ENCODE measurements at regions not wholly inside any gene's neighbourhood (a gene's known extent, or its start where the extent isn't known, plus 50 kb on each side); places are given as distances from the start of the nearest gene placed in this dataset.
"Not testable (repeated sequence)": the region's sequence is repeated elsewhere in the genome, so short reads cannot be mapped to it uniquely, and the experiment has no call there.

GRCh38 chr4:122973465-122973864 is 51.1 kb upstream of the NUDT6 start:
- Mint-ChIP-seq H3K9me3 (peaks cover 6% of the 10 kb centered on the region), H3K27me3 (no peaks in the 10 kb centered on the region), H3K4me1 (no peaks in the 10 kb centered on the region), H3K27ac (no peak overlapping the region), H3K36me3 (peaks cover 39% of the 10 kb centered on the region), H3K4me3 (no peak overlapping the region)
- no peak for DNase-seq

- Mint-ChIP-seq H3K27ac (no peak overlapping the region), H3K27me3 (no peaks in the 10 kb centered on the region), H3K36me3 (peaks cover 57% of the 10 kb centered on the region), H3K4me3 (no peak overlapping the region), H3K4me1 (no peaks in the 10 kb centered on the region), H3K9me3 (peaks cover 7% of the 10 kb centered on the region)
- DNase-seq, result no peak
Observed at GRCh38 chr4:122976111-122976510, 53.7 kb upstream of the NUDT6 start.

GRCh38 chr4:122977103-122977502 is 54.7 kb upstream of the NUDT6 start:
- H3K36me3 Mint-ChIP-seq, result peaks cover 65% of the 10 kb centered on the region
- no peak overlapping the region for H3K4me3 Mint-ChIP-seq
- H3K27me3 Mint-ChIP-seq, result no peaks in the 10 kb centered on the region
- no peak for DNase-seq
- H3K4me1 Mint-ChIP-seq, result no peaks in the 10 kb centered on the region
- H3K27ac Mint-ChIP-seq, result no peak overlapping the region
- H3K9me3 Mint-ChIP-seq, result peaks cover 7% of the 10 kb centered on the region

GRCh38 chr4:122978109-122978508 is 55.7 kb upstream of the NUDT6 start:
- Mint-ChIP-seq H3K27ac (no peak overlapping the region), H3K4me3 (no peak overlapping the region), H3K4me1 (no peaks in the 10 kb centered on the region), H3K27me3 (no peaks in the 10 kb centered on the region), H3K9me3 (peaks cover 7% of the 10 kb centered on the region), H3K36me3 (peaks cover 71% of the 10 kb centered on the region)
- DNase-seq, result no peak

GRCh38 chr4:122978789-122979188 is 56.4 kb upstream of the NUDT6 start:
- Mint-ChIP-seq H3K4me3 (no peak overlapping the region), H3K36me3 (peaks cover 74% of the 10 kb centered on the region), H3K9me3 (peaks cover 11% of the 10 kb centered on the region), H3K27me3 (no peaks in the 10 kb centered on the region), H3K4me1 (no peaks in the 10 kb centered on the region), H3K27ac (no peak overlapping the region)
- DNase-seq, result no peak

- Mint-ChIP-seq H3K27ac (no peak overlapping the region), H3K9me3 (peaks cover 15% of the 10 kb centered on the region), H3K27me3 (no peaks in the 10 kb centered on the region), H3K4me3 (no peak overlapping the region), H3K36me3 (peaks cover 76% of the 10 kb centered on the region), H3K4me1 (no peaks in the 10 kb centered on the region)
- DNase-seq, result no peak
Observed at GRCh38 chr4:122980860-122981259, 58.5 kb upstream of the NUDT6 start.

GRCh38 chr4:122988696-122989095 is 66.3 kb upstream of the NUDT6 start:
- no peaks in the 10 kb centered on the region for H3K27me3 Mint-ChIP-seq
- peaks cover 77% of the 10 kb centered on the region for H3K36me3 Mint-ChIP-seq
- no peak overlapping the region for H3K27ac Mint-ChIP-seq
- DNase-seq, result no peak
- H3K4me1 Mint-ChIP-seq, result no peaks in the 10 kb centered on the region
- H3K9me3 Mint-ChIP-seq, result peaks cover 35% of the 10 kb centered on the region
- no peak overlapping the region for H3K4me3 Mint-ChIP-seq

- DNase-seq, result no peak
- H3K4me3 Mint-ChIP-seq, result no peak overlapping the region
- peaks cover 26% of the 10 kb centered on the region for H3K9me3 Mint-ChIP-seq
- H3K4me1 Mint-ChIP-seq, result no peaks in the 10 kb centered on the region
- no peak overlapping the region for H3K27ac Mint-ChIP-seq
- H3K27me3 Mint-ChIP-seq, result no peaks in the 10 kb centered on the region
- peaks cover 62% of the 10 kb centered on the region for H3K36me3 Mint-ChIP-seq
Observed at GRCh38 chr4:122990891-122991290, 68.5 kb upstream of the NUDT6 start.

GRCh38 chr4:122992057-122992456 is 69.7 kb upstream of the NUDT6 start:
- no peak overlapping the region for H3K27ac Mint-ChIP-seq
- H3K4me3 Mint-ChIP-seq, result no peak overlapping the region
- peaks cover 57% of the 10 kb centered on the region for H3K36me3 Mint-ChIP-seq
- no peaks in the 10 kb centered on the region for H3K27me3 Mint-ChIP-seq
- no peaks in the 10 kb centered on the region for H3K4me1 Mint-ChIP-seq
- no peak for DNase-seq
- peaks cover 17% of the 10 kb centered on the region for H3K9me3 Mint-ChIP-seq

- DNase-seq, result no peak
- Mint-ChIP-seq H3K4me1 (peaks cover 4% of the 10 kb centered on the region), H3K4me3 (no peak overlapping the region), H3K9me3 (peaks cover 13% of the 10 kb centered on the region), H3K27me3 (no peaks in the 10 kb centered on the region), H3K36me3 (peaks cover 57% of the 10 kb centered on the region), H3K27ac (no peak overlapping the region)
Observed at GRCh38 chr4:122992641-122993040, 70.2 kb upstream of the NUDT6 start.

GRCh38 chr4:122996350-122996749 is 74.0 kb upstream of the NUDT6 start:
- no peak for DNase-seq
- peaks cover 8% of the 10 kb centered on the region for H3K9me3 Mint-ChIP-seq
- H3K4me3 Mint-ChIP-seq, result no peak overlapping the region
- H3K4me1 Mint-ChIP-seq, result peaks cover 8% of the 10 kb centered on the region
- no peaks in the 10 kb centered on the region for H3K27me3 Mint-ChIP-seq
- no peak overlapping the region for H3K27ac Mint-ChIP-seq
- peaks cover 36% of the 10 kb centered on the region for H3K36me3 Mint-ChIP-seq

GRCh38 chr4:122997463-122998101 is 75.2 kb upstream of the NUDT6 start:
- Mint-ChIP-seq H3K27me3 (no peaks in the 10 kb centered on the region), H3K4me3 (no peak overlapping the region), H3K36me3 (peaks cover 39% of the 10 kb centered on the region), H3K27ac (no peak overlapping the region), H3K4me1 (peaks cover 8% of the 10 kb centered on the region), H3K9me3 (peaks cover 8% of the 10 kb centered on the region)
- no peak for DNase-seq

- not testable (repeated sequence) for H3K4me3 Mint-ChIP-seq, H3K4me1 Mint-ChIP-seq, H3K27ac Mint-ChIP-seq, DNase-seq, H3K27me3 Mint-ChIP-seq
- peaks cover 26% of the 10 kb centered on the region for H3K9me3 Mint-ChIP-seq
- H3K36me3 Mint-ChIP-seq, result peaks cover 53% of the 10 kb centered on the region
Observed at GRCh38 chr4:123004079-123004478, 81.7 kb upstream of the NUDT6 start.

- not testable (repeated sequence) for H3K4me3 Mint-ChIP-seq, H3K27ac Mint-ChIP-seq, H3K27me3 Mint-ChIP-seq, H3K4me1 Mint-ChIP-seq, DNase-seq
- Mint-ChIP-seq H3K9me3 (peaks cover 25% of the 10 kb centered on the region), H3K36me3 (peaks cover 54% of the 10 kb centered on the region)
Observed at GRCh38 chr4:123005126-123005525, 82.7 kb upstream of the NUDT6 start.

GRCh38 chr4:123007679-123008078 is 85.3 kb upstream of the NUDT6 start:
- DNase-seq, result no peak
- Mint-ChIP-seq H3K27me3 (no peaks in the 10 kb centered on the region), H3K4me3 (no peak overlapping the region), H3K4me1 (no peaks in the 10 kb centered on the region), H3K27ac (no peak overlapping the region), H3K36me3 (peaks cover 66% of the 10 kb centered on the region), H3K9me3 (peaks cover 23% of the 10 kb centered on the region)

- not testable (repeated sequence) for H3K4me1 Mint-ChIP-seq, H3K9me3 Mint-ChIP-seq, DNase-seq, H3K4me3 Mint-ChIP-seq, H3K27me3 Mint-ChIP-seq, H3K27ac Mint-ChIP-seq
- peaks cover 50% of the 10 kb centered on the region for H3K36me3 Mint-ChIP-seq
Observed at GRCh38 chr4:123012416-123012815, 90.0 kb upstream of the NUDT6 start.
